Endothelial cell (in vitro differentiated cells): ENCODE measurements at regions not wholly inside any gene's neighbourhood (a gene's known extent, or its start where the extent isn't known, plus 50 kb on each side); places are given as distances from the start of the nearest gene placed in this dataset.

Experiments
- DNase-seq: peaks from one replicate; pipeline ENCODE4 v3.0.0; 2021; ENCODE audit warnings: low spot score
- H3K27ac Mint-ChIP-seq: one replicate; pipeline ENCODE4 v1.8.0; 2021; ENCODE audit warnings: mixed read lengths, inconsistent platforms; ENCODE audit not compliant: unreplicated experiment
- H3K27me3 Mint-ChIP-seq: one replicate; pipeline ENCODE4 v1.8.0; 2021; ENCODE audit warnings: mild to moderate bottlenecking, moderate library complexity, mixed read lengths, inconsistent platforms; ENCODE audit not compliant: unreplicated experiment
- H3K36me3 Mint-ChIP-seq: one replicate; pipeline ENCODE4 v1.8.0; 2021; ENCODE audit warnings: mild to moderate bottlenecking, low read depth, mixed read lengths, inconsistent platforms; ENCODE audit not compliant: unreplicated experiment
- H3K4me1 Mint-ChIP-seq: one replicate; pipeline ENCODE4 v1.8.0; 2021; ENCODE audit warnings: mild to moderate bottlenecking, mixed read lengths, inconsistent platforms; ENCODE audit not compliant: unreplicated experiment
- H3K4me3 Mint-ChIP-seq: one replicate; pipeline ENCODE4 v1.8.0; 2021; ENCODE audit warnings: mild to moderate bottlenecking, mixed read lengths, inconsistent platforms; ENCODE audit not compliant: unreplicated experiment
- H3K9me3 Mint-ChIP-seq: one replicate; pipeline ENCODE4 v1.8.0; 2021; ENCODE audit warnings: mixed read lengths, inconsistent platforms; ENCODE audit not compliant: unreplicated experiment
- TF ChIP-seq, protein P1 (sequence below): fragments of 200-600 bp; sonication (generic); IDR thresholded peaks from one replicate; pipeline ENCODE4 v1.5.0; 2021; ENCODE audit warnings: antibody characterized with exemption; ENCODE audit not compliant: unreplicated experiment

GRCh38 chr22:34866081-34866480 is 199.9 kb upstream of the ISX start:
- Mint-ChIP-seq H3K27me3 (peaks cover 2% of the 10 kb centered on the region), H3K27ac (no peak overlapping the region), H3K9me3 (peaks cover 18% of the 10 kb centered on the region), H3K4me1 (no peaks in the 10 kb centered on the region), H3K4me3 (no peak overlapping the region), H3K36me3 (no peaks in the 10 kb centered on the region)
- TF ChIP-seq, protein P1, sequence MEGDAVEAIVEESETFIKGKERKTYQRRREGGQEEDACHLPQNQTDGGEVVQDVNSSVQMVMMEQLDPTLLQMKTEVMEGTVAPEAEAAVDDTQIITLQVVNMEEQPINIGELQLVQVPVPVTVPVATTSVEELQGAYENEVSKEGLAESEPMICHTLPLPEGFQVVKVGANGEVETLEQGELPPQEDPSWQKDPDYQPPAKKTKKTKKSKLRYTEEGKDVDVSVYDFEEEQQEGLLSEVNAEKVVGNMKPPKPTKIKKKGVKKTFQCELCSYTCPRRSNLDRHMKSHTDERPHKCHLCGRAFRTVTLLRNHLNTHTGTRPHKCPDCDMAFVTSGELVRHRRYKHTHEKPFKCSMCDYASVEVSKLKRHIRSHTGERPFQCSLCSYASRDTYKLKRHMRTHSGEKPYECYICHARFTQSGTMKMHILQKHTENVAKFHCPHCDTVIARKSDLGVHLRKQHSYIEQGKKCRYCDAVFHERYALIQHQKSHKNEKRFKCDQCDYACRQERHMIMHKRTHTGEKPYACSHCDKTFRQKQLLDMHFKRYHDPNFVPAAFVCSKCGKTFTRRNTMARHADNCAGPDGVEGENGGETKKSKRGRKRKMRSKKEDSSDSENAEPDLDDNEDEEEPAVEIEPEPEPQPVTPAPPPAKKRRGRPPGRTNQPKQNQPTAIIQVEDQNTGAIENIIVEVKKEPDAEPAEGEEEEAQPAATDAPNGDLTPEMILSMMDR: no peak
- no peak for DNase-seq

GRCh38 chr22:34866495-34867131 is 199.3 kb upstream of the ISX start:
- H3K27me3 Mint-ChIP-seq: no peaks in the 10 kb centered on the region
- peaks cover 13% of the 10 kb centered on the region for H3K9me3 Mint-ChIP-seq
- H3K4me1 Mint-ChIP-seq: no peaks in the 10 kb centered on the region
- H3K36me3 Mint-ChIP-seq: no peaks in the 10 kb centered on the region
- TF ChIP-seq, protein P1: no peak
- H3K4me3 Mint-ChIP-seq: no peak overlapping the region
- no peak for DNase-seq
- H3K27ac Mint-ChIP-seq: no peak overlapping the region

DNA sequence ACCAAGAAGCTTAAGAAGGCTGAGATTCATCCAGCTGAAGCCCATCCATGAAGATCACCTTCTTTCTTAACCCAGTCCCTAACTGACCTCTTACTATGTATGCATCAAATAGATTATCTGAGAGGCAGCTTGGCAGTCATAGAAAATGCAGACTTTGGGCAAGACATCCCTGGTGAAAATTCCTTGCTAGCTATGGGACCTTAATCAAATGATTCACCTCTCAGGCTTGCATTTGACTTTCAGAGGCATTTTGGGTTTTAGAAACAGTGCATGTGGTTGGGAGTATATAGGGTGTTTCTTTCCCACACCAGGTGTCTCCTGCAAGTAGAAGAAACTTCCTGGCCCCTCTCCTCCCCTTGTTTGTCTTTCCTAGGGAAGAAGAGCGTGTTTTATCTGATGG is 188.5 kb upstream of the ISX start:
- TF ChIP-seq, protein P1: no peak
- H3K36me3 Mint-ChIP-seq: peaks cover 15% of the 10 kb centered on the region
- H3K4me1 Mint-ChIP-seq: no peaks in the 10 kb centered on the region
- no peak for DNase-seq
- H3K27ac Mint-ChIP-seq: no peak overlapping the region
- H3K27me3 Mint-ChIP-seq: peaks cover 2% of the 10 kb centered on the region
- no peak overlapping the region for H3K4me3 Mint-ChIP-seq
- H3K9me3 Mint-ChIP-seq: peaks cover 52% of the 10 kb centered on the region

DNA sequence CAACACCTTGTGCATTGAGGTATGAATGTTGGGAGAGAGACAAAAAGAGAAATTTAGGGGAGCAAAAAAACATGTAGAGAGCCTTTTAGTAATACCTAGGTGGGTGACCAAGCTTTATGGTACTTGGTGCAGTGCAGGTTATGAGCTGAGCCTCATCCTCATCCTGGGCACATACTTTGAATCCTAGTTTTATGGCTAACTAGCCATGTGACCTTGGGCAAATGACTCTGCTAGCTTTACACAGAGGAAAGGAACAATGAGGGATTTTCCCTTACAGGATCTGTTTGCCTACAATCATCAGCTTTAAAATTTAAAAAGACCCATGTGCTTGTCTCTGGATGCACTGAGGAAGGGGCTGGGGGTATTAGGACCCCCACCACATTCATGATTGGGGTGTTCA is 187.8 kb upstream of the ISX start:
- DNase-seq: no peak
- Mint-ChIP-seq H3K27me3 (peaks cover 2% of the 10 kb centered on the region), H3K36me3 (peaks cover 15% of the 10 kb centered on the region), H3K4me3 (no peak overlapping the region), H3K27ac (no peak overlapping the region), H3K9me3 (peaks cover 48% of the 10 kb centered on the region), H3K4me1 (no peaks in the 10 kb centered on the region)
- TF ChIP-seq, protein P1: no peak

- DNase-seq: no peak
- Mint-ChIP-seq H3K36me3 (peaks cover 18% of the 10 kb centered on the region), H3K27me3 (peaks cover 7% of the 10 kb centered on the region), H3K27ac (no peak overlapping the region), H3K4me1 (no peaks in the 10 kb centered on the region), H3K9me3 (peaks cover 53% of the 10 kb centered on the region), H3K4me3 (peak overlapping the region; percentile 13)
- TF ChIP-seq, protein P1: no peak
Measured at GRCh38 chr22:34879001-34879400, 187.0 kb upstream of the ISX start.
